ENCODE measurements at regions not wholly inside any gene's neighbourhood (a gene's known extent, or its start where the extent isn't known, plus 50 kb on each side); places are given as distances from the start of the nearest gene placed in this dataset.
A peak's percentile ranks its signal among the peaks of the same experiment; 100 is the strongest.
"Not testable (repeated sequence)": the region's sequence is repeated elsewhere in the genome, so short reads cannot be mapped to it uniquely, and the experiment has no call there.

DNA sequence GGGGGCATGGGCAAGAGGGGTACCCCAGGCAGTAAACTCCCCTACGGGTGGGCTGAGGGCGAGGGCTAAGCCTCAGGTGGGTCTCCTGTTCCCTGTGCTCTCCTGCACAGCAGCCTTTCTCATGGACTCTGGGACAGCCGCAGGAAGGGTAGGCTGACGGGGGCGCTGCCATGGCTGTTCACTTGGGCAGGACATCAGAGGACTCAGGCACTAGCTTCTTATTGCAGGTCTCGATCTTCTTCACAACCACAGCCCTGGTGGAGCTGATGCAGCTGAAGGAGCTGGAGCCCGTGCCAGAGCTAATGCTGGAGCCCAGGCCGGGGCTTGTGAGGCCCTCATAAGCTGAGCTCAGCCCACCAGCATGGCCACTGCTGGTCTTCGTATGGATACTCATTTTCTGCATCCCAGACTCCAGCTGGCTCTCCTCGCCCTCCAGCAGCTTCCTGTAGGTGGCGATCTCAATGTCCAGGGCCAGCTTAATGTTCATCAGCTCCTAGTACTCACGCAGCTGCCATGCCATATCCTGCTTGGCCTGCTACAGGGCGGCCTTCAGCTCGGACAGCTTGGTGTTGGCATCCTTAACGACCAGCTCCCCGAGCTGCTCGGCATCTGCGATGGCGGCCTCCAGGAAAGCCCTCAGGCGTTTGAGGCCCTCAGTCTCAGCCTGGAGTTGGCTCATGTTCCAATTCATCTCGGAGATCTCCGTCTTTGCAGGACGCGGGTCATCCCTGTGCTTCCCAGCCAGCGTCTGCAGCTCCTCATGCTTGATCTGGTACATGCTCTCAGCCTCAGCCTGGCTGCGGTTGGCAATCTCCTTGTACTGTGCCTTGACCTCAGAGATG is 359.8 kb upstream of the SETBP1 start:
- DNase-seq = no peak

- DNase-seq = no peak
These were observed 358.7 kb upstream of the SETBP1 start for GRCh38 chr18:44321868-44322590.

DNA sequence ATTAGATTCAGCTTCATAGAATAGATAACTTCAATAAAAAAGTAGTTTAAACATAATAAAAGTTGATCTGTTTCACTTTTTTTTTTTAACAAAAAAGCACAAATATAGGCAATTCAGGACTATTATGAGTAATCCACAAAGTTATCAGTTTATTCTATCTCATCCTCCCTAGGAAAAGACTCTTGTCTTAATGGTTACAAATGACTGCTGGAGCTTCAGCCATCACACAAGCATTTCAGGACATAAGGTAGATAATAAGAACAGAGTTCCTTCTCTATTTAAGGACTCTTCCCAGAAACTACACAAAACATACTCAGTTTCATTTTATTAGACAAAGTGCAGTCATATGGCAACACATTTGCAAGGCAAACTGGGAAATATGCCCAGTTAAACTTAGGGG is 357.6 kb upstream of the SETBP1 start:
- DNase-seq = no peak

DNA sequence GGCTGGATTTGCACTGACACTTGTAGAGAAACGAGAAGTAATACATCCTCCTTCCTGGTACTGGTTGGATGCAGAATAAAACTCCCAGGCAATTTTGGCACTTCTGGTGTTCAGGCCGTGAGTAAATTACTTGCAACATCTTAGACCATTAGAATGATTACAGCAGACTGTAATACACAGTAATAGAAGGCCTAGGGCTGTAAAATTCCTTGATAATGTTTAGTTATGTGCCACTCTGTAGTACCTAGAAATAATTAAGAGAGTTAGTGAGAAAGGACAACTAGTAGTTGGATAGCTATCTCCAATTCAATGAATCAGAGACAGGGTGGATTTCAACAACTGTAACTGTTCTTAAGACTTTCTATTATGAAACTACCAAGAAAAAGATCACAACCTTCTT is 356.3 kb upstream of the SETBP1 start:
- no peak for DNase-seq

- peak; percentile 46 to 55 (median 49) for DNase-seq
These were observed 354.6 kb upstream of the SETBP1 start for GRCh38 chr18:44325903-44326635.

DNA sequence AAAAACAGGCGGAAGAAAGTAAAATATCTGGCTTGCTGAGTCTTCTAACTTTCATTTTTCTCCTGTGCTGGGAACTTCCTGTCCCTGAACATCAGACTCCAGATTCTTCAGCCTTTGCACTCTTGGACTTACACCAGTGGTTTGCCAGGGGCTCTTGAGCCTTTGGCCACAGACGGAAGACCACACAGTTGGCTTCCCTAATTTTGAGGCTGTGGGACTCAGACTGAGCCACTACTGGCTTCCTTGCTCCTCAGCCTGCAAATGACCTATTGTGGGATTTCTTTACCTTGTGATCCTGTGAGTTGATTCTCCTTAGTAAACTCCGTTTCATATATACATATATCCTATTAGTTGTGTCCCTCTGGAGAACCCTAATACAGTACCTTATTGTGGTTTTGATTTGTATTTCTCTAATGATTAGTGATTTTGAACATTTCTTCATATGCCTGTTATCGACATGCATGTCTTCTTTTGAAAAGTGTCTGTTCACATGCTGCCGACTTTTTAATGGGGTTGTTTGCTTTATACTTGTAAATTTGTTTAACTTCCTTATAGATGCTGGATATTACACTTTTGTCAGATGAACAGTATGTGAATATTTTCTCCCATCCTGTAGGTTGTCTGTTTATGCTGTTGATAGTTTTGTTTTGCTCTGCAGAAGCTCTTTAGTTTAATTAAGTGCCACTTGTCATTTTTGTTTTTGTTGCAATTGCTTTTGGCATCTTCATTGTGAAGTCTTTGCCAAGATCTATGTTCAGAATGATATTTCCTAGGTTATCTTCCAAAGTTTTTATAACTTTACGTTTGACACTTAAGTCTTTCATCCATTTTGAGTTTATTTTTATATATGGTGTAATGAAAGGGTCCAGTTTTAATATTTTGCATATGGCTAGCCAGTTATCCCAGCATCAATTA is 348.8 kb upstream of the SETBP1 start:
- DNase-seq = no peak

DNA sequence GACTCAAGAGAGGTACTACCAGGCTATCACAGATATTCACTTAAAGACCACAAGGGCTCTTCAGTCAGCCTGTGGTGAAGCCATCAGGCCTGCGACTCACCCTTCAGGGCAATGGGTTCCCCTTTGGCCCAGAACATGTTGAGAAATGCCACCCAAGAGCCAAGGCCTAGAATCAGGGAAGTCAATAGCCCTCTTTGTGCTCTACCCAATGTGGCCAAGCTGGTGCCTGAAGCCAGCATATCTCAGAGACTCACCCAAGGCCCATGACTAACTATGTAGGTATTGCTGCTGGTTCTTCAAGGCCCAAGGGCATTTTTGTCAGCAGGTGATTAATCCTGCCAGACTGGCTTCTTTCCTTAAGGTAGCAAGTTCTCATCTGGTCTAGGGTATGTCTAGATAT is 338.9 kb upstream of the SETBP1 start:
- no peak for DNase-seq

DNA sequence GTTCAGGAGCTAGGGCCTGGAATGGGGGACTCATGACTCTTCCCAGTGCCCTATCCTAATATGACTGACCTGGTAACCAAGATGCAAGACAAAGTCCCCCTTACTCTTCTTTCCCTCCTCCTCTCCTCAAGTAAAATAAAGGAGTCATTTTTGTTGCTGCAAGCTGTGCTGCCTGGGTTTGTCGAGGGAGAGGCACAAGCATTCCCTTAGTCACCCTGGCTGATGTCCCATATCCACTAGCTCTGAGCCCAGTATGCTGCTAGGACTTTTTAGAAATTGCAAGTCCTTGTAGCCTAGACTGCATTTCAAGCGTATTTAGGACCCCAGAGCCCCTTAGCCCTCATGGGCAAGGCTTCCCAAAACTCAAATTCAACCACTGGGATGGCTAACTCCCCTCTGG is 338.5 kb upstream of the SETBP1 start:
- no peak for DNase-seq

- peak in 1 of 3 donors; percentile 9 for DNase-seq
These were observed 337.7 kb upstream of the SETBP1 start for GRCh38 chr18:44342946-44343345.

GRCh38 chr18:44343570-44343969 is 337.1 kb upstream of the SETBP1 start:
- peak in 1 of 3 donors; percentile 30 for DNase-seq

DNA sequence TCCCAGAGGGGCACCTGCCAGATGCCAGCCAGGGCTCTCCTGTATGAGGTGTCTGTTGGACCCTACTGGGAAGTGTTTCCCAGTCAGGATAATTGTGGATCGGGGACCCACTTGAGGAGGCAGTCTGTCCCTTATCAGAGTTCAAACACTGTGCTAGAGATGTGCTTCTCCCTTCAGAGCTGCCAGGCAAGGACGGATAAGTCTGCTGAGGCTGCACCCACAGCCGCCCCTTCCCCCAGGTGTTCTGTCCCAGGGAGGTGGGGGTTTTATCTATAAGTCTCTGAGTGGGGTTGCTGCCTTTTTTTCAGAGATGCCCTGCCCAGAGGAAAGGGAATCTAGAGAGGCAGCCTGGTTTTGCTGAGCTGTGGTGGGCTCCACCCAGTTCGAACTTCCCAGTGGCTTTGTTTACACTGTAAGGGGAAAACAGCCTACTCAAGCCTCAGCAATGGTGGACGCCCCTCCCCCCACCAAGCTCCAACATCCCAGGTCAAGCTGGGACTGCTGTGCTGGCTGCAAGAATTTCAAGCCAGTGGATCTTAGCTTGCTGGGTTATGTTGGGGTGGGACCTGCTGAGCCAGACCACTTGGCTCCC is 324.0 kb upstream of the SETBP1 start:
- DNase-seq = no peak

GRCh38 chr18:44358402-44358801 is 322.3 kb upstream of the SETBP1 start:
- DNase-seq = no peak

- DNase-seq = not testable (repeated sequence)
These were observed 320.9 kb upstream of the SETBP1 start for GRCh38 chr18:44359741-44360140.

GRCh38 chr18:44362213-44362612 is 318.5 kb upstream of the SETBP1 start:
- DNase-seq = not testable (repeated sequence)

- peak in 1 of 3 donors; percentile 15 for DNase-seq
These were observed 309.8 kb upstream of the SETBP1 start for GRCh38 chr18:44370861-44371260.

DNA sequence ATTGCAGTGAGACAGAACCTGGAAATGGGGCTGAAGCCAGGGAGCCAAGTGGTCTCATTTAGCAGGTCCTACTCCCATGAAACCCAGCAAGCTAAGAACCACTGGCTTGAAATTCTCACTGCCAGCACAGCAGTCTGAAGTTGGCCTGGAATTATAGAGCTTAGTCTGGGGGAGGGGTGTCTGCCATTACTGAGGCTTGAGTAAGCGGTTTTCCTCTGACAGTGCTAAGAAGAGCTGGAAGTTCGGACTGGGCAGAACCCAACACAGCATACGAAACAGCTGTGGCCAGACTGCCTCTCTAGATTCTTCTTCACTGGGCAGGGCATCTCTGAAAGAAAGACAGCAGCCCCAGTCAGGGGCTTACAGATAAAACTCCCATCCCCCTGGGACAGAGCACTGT is 305.7 kb upstream of the SETBP1 start:
- no peak for DNase-seq

GRCh38 chr18:44386401-44386800 is 294.3 kb upstream of the SETBP1 start:
- DNase-seq = peak in 2 of 3 donors; percentile 23 to 58

GRCh38 chr18:44388329-44388728 is 292.4 kb upstream of the SETBP1 start:
- DNase-seq = peak in 2 of 3 donors; percentile 32 to 78

DNA sequence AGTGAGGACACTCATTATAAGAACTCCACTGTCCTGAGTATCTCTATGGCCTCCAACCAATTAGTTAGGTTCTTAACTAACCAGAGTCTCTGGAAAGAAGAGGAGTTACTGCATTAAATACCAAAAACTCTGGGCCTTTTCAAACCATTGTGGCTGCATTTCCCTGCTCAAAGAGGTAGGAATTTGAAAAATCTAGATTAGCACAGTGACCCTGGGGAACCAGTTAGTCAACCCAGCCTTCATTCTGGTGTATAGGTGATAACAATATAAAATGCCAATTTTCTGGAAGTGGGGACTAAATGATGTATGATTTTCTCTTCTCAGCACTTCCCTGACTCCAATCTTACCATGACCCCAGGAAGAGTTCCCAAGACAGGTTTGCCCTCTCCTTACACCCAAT is 287.8 kb upstream of the SETBP1 start:
- DNase-seq = no peak

DNA sequence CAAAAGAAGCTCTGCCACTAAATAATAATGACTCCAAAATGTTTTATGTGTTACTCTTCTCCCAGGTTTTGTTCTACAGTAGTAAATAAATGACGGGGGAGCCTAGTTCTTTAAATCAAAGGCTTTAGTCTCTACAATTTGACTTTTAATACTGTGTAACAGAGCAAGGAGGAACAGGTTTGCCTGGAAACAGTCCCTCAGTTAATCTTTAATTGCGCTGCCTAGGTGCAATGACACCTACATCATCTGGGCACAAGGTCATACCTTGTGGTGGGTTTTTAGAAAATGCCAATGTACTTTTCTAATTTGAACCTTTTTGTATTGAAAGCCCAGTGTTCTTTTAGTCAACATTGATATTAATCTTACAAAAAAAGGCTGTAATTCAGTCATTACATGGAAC is 287.3 kb upstream of the SETBP1 start:
- no peak for DNase-seq

GRCh38 chr18:44396550-44396949 is 284.1 kb upstream of the SETBP1 start:
- DNase-seq = no peak
